ENCODE measurements at regions not wholly inside any gene's neighbourhood (a gene's known extent, or its start where the extent isn't known, plus 50 kb on each side); places are given as distances from the start of the nearest gene placed in this dataset.

- Histone ChIP-seq H3K27me3 (no peaks in the 10 kb centered on the region), H3K79me2 (no peaks in the 10 kb centered on the region), H3K27ac (no peak overlapping the region), H3K4me1 (ENCODE audit: insufficient read depth) (no peaks in the 10 kb centered on the region), H2AFZ (no peak overlapping the region), H3K4me2 (no peak overlapping the region), H3K9me2 (replicated peaks; ENCODE audit: insufficient read depth) (no peaks in the 10 kb centered on the region), H3K9me3 (ENCODE audit: low read depth) (no peaks in the 10 kb centered on the region), H3K4me3 (no peak overlapping the region), H3K36me3 (replicated peaks; ENCODE audit: insufficient read depth, low read depth) (no peaks in the 10 kb centered on the region), H4K20me1 (ENCODE audit: insufficient read depth, poor library complexity, severe bottlenecking) (no peaks in the 10 kb centered on the region)
- no peak for DNase-seq (ENCODE audit: low spot score)
- TF ChIP-seq EZH2 (IDR thresholded peaks at IDR 0.05; ENCODE audit: borderline replicate concordance) (no peak), CTCF (IDR thresholded peaks at IDR 0.05; ENCODE audit: poor library complexity) (no peak), EZH2phosphoT487 (IDR thresholded peaks at IDR 0.05; ENCODE audit: low read depth, severe bottlenecking, unreplicated experiment) (no peak)
Observed at GRCh38 chr3:152611905-152612304, 223.0 kb upstream of the P2RY1 start.

- DNase-seq (ENCODE audit: low spot score), result no peak
Observed at GRCh38 chr3:152613851-152614250, 221.1 kb upstream of the P2RY1 start.

GRCh38 chr3:152615681-152616080 is 219.2 kb upstream of the P2RY1 start:
- TF ChIP-seq EZH2phosphoT487 (IDR thresholded peaks at IDR 0.05; ENCODE audit: low read depth, severe bottlenecking, unreplicated experiment), result no peak
- no peak for TF ChIP-seq CTCF (IDR thresholded peaks at IDR 0.05; ENCODE audit: poor library complexity)
- no peak for TF ChIP-seq EZH2 (IDR thresholded peaks at IDR 0.05; ENCODE audit: borderline replicate concordance)
- no peak for DNase-seq (ENCODE audit: low spot score)
- Histone ChIP-seq H3K79me2 (no peaks in the 10 kb centered on the region), H3K4me3 (no peak overlapping the region), H3K4me1 (ENCODE audit: insufficient read depth) (no peaks in the 10 kb centered on the region), H4K20me1 (ENCODE audit: insufficient read depth, poor library complexity, severe bottlenecking) (no peaks in the 10 kb centered on the region), H3K4me2 (no peak overlapping the region), H2AFZ (no peak overlapping the region), H3K36me3 (replicated peaks; ENCODE audit: insufficient read depth, low read depth) (no peaks in the 10 kb centered on the region), H3K27me3 (no peaks in the 10 kb centered on the region), H3K9me2 (replicated peaks; ENCODE audit: insufficient read depth) (no peaks in the 10 kb centered on the region), H3K9me3 (ENCODE audit: low read depth) (no peaks in the 10 kb centered on the region), H3K27ac (no peak overlapping the region)
- WGBS (ENCODE audit: low lambda C conversion rate, missing lambda C conversion rate), result 84% methylated on average over 10 of the region's 10 CpGs

More at GRCh38 chr3:152613851-152614250, 221.1 kb upstream of the P2RY1 start:
- Histone ChIP-seq H3K4me2 (no peak overlapping the region), H3K4me1 (ENCODE audit: insufficient read depth) (no peaks in the 10 kb centered on the region), H4K20me1 (ENCODE audit: insufficient read depth, poor library complexity, severe bottlenecking) (no peaks in the 10 kb centered on the region), H3K36me3 (replicated peaks; ENCODE audit: insufficient read depth, low read depth) (no peaks in the 10 kb centered on the region), H3K79me2 (no peaks in the 10 kb centered on the region), H3K27ac (no peak overlapping the region), H3K4me3 (no peak overlapping the region), H3K9me2 (replicated peaks; ENCODE audit: insufficient read depth) (no peaks in the 10 kb centered on the region), H3K9me3 (ENCODE audit: low read depth) (no peaks in the 10 kb centered on the region), H3K27me3 (no peaks in the 10 kb centered on the region), H2AFZ (no peak overlapping the region)
- 79% methylated on average over 2 of the region's 2 CpGs for WGBS (ENCODE audit: low lambda C conversion rate, missing lambda C conversion rate)
- no peak for TF ChIP-seq EZH2 (IDR thresholded peaks at IDR 0.05; ENCODE audit: borderline replicate concordance)
- TF ChIP-seq CTCF (IDR thresholded peaks at IDR 0.05; ENCODE audit: poor library complexity), result no peak
- no peak for TF ChIP-seq EZH2phosphoT487 (IDR thresholded peaks at IDR 0.05; ENCODE audit: low read depth, severe bottlenecking, unreplicated experiment)

GRCh38 chr3:152617609-152618008 is 217.3 kb upstream of the P2RY1 start:
- Histone ChIP-seq H3K9me3 (ENCODE audit: low read depth) (no peaks in the 10 kb centered on the region), H3K4me2 (no peak overlapping the region), H3K27me3 (no peaks in the 10 kb centered on the region), H3K4me1 (ENCODE audit: insufficient read depth) (peaks cover 7% of the 10 kb centered on the region), H2AFZ (no peak overlapping the region), H3K4me3 (no peak overlapping the region), H3K36me3 (replicated peaks; ENCODE audit: insufficient read depth, low read depth) (no peaks in the 10 kb centered on the region), H4K20me1 (ENCODE audit: insufficient read depth, poor library complexity, severe bottlenecking) (no peaks in the 10 kb centered on the region), H3K9me2 (replicated peaks; ENCODE audit: insufficient read depth) (no peaks in the 10 kb centered on the region), H3K27ac (no peak overlapping the region), H3K79me2 (no peaks in the 10 kb centered on the region)
- TF ChIP-seq EZH2 (IDR thresholded peaks at IDR 0.05; ENCODE audit: borderline replicate concordance) (no peak), CTCF (IDR thresholded peaks at IDR 0.05; ENCODE audit: poor library complexity) (no peak), EZH2phosphoT487 (IDR thresholded peaks at IDR 0.05; ENCODE audit: low read depth, severe bottlenecking, unreplicated experiment) (no peak)
- DNase-seq (ENCODE audit: low spot score), result no peak

Measured in hepatocyte (in vitro differentiated cells).